ENCODE measurements at regions not wholly inside any gene's neighbourhood (a gene's known extent, or its start where the extent isn't known, plus 50 kb on each side); places are given as distances from the start of the nearest gene placed in this dataset.

DNA sequence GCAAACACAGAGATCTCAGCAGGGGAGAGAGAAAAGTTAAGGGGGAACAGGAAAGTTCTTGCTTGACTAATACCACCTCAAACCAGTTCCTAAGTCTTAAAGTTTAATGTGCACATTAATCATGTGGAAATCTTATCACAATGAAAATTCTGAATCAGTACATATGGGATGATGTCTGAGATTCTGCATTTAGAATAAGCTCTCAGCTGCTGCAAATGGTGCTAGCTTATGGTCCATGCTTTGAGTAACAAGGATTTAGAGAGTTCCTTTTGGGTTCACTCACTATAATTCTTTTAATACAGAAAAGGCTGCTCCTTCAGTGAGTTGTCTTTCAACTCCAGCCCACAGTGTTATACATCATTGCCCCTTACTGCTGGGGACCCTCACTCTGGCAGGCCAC lies 99.5 kb upstream of the THRB start:
- DNase-seq (ENCODE audit: low spot score in 2 of 2) (no peak), FAIRE-seq (no peak)

DNA sequence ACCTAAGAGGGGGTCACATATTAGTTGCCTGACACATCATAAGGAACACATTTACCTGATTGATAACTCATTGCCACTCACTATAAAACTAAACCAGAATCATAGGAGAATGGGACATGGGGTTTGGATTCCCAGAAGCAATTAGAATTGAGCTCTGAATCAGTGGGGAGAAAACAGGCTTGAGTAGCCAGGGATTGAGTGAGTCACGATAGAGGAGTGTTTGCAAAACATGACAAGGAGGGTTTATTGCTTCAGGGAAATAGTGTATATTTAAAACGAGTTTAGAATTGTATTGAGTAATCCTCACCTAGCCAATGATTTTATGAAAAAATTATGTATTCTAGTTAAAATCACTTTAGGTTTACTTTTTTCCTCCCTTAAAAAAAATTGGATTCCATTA lies 101.1 kb upstream of the THRB start:
- no peak for FAIRE-seq
- no peak for DNase-seq (ENCODE audit: low spot score in 2 of 2)

DNA sequence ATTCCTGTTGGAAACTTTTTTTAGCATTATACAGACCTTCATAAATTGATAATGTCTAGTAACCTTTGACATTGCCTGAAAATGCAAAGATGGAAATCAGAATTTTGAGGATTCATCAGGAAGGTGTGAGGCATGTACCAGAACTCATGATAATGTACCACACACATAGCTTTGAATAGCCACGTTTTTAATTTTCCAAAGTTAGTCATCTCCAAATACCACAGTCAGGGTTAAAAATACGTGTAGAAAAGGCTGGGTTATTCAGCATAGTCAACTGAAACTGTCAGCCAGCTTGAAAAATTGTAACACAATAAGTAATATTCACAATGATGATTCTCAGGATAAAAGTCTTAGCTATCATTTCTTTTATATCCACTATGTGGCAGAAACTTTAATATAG lies 102.0 kb upstream of the THRB start:
- DNase-seq (ENCODE audit: low spot score in 2 of 2) (no peak), FAIRE-seq (no peak)

- no peak for DNase-seq (ENCODE audit: low spot score in 2 of 2)
- FAIRE-seq = no peak
These were observed 104.2 kb upstream of the THRB start for GRCh38 chr3:24598695-24599470.

DNA sequence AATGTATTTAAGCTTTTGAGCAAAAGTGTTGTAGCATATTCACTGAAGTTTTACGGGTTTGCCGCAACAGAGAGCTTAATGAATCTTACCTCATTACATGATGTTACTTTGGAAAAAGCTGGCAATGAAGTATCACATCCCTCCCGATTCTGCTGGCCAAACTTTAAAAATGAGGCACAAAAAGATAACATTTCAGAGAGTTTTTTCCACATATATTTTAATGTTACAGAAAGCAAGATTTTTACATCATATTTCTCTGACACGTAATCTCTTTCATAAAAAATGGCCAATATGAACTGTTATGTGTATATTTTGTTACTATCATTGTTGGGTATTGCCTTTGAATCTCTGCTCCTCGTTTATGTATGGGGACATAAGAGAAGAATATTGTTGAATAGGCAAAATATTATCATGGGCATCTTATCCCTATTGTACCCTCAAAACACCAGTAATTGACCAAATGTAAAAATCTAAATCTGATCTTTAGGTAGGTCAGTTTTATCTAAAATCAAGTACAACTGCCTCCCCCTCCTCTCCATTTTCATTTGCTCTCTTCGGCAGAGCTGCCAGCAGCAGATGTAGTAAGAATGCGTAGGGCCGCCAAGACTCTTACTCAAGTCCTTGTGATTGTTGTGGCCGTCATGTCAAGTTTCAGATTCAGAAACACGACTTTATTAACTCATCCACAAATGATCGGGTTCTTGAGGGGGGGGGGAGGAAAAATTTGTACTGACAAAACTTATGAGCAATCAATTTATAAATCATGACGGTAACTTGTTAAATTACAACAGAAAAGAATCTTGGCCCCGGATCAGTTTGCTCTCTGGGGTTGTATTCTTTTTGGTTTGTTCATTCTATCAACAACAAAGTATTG lies 106.7 kb upstream of the THRB start:
- DNase-seq (ENCODE audit: low spot score in 2 of 2) (no peak), FAIRE-seq (no peak)

DNA sequence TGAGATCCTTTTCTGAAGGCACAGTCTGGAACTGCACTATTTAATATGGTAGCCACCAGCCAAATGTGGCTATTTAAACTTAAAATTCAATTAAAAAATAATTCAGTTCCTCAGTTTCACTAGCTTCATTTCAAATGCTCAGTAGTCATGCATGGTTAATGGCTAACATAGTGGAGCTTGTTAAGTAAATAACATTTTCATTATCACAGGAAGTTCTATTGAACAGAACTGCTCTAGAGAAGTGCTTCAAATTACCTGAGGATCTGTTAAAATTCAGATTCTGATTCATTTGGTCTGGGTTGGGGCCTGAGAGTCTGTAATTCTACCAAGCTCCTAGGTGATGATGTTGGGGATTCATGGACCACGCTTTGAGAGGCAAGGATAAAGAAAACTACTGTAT lies 109.6 kb upstream of the THRB start:
- DNase-seq (ENCODE audit: low spot score in 2 of 2) (no peak), FAIRE-seq (no peak)

DNA sequence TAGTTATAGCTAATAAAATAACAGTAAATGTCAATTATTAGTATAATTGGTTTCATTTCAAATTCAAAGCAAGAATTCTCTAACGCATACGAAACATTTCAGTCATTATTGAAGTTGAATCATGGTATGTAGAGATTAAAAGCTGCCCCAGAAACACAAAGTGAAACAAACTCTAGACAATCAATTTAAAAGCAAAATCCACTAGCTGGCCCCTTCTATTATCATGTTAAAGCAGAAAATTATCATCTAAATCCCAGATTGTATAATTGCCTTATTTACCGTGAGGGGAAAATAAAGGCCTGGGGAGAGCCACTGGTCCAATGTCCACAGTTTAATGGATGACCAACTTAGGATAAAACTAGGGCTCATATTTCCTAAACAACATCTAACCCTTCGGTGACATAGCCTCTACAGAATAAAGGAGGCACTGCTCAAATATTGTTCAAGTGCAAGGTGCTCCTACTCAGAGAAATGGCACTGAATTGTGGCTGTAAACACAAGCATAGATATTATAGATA lies 110.9 kb upstream of the THRB start:
- DNase-seq (ENCODE audit: low spot score in 2 of 2) = no peak
- no peak for FAIRE-seq

GRCh38 chr3:24607281-24607680 lies 112.6 kb upstream of the THRB start:
- FAIRE-seq (no peak), DNase-seq (ENCODE audit: low spot score in 2 of 2) (no peak)

DNA sequence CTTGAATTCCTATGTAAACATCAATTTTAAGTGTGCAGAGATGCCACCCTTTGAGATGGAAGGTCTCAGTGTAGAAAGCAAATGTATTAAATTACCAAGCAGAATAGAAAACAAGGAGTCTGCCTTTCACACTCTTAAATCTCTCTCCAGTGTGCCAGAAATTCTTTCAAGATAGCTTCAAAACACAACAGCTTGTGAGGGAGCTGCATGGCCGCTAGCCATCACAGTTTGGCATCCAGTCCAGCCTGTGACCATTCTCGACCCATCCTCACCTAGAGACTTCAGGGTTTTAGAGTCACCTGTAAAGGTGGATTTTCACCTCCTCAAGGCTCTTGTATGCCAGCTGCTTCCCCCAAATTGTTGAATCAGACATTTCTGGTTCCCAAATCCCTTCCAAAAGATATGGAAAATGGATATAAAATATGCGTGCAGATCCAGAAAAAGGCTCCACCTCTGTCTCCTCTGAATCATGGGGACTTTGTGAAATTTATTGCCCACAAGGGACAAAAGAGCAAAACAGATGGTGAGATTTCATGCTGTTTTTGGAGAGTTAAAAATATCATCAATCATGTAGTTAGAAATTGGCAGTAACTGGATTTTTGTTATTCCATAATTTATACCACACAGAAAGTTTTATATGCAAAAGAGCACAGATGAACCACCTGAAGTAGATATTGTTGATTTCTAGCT lies 114.2 kb upstream of the THRB start:
- FAIRE-seq = no peak

DNA sequence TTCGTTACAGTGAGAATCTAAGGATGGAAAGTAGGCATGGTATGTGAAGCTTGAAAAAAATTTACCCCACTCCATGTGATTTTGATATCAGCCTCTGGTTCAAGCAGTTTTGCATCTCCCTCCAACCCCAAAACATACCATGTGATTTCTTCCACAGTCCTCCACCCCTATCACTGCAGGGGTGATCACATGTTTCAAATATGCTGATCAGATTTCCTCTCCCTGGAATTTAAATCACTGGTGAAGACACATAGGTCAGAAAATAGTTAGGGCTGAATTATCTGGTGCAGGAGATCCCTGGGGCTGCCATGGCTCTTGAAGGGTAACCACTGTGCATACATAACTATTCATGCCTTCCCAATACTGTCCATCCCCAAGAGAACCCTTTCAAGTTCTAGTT lies 119.7 kb upstream of the THRB start:
- no peak for DNase-seq (ENCODE audit: low spot score in 2 of 2)
- no peak for FAIRE-seq

More for the DNA sequence above, 114.2 kb upstream of the THRB start:
- no peak for DNase-seq (ENCODE audit: low spot score in 2 of 2)

GRCh38 chr3:24615177-24615576 lies 120.5 kb upstream of the THRB start:
- DNase-seq (ENCODE audit: low spot score in 2 of 2) (no peak), FAIRE-seq (no peak)

DNA sequence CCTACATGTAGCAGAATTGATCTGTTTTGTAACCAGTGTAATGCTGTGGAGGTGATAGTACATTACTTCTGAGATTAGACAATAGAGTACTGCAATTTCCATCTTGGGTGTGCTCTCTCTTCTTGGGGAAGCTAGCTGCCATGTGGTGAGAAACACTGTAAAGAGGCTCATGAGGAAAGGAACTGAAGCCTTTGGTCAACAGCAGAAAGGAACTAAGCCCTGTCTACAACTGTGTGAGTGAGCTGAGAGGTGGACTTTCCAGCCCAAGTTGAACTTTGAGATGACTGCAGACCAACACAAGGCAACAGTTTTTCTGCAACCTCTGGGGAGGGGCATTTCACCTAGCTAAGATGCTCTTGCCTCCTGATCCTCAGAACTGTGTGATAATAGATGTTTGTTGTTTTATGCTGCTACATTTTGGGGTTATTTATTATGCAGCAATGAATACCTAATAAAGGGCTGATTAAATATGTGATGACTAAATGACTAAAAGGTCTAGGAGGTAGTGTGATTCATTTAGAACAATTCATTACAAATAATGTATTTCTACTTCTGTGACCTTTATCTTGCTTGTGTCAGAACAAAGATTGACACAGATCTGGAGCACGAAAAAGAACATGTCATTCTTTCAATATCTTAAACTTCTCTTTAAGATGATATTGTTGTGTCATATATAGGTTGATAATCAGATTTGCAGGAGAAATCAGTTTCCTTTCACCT lies 121.6 kb upstream of the THRB start:
- DNase-seq (ENCODE audit: low spot score in 2 of 2) (no peak), FAIRE-seq (no peak)

DNA sequence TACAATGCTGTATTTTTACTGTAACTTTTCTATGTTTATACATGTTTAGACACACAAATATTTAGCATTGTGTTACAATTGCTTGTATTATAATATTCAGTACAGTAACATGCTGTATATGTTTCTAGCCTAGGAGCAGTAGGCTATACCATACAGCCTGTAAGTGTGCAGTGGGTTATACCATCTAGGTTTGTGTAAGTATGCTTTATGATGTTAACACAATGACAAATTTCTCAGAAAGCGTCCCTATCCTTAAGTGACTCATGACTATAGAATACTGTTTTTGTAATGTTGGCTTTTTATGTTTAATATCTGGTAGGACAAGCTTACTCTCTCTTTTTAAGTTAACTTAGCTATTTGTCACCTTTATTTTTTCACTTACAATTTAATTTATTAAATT lies 127.5 kb upstream of the THRB start:
- FAIRE-seq (no peak), DNase-seq (ENCODE audit: low spot score in 2 of 2) (no peak)

DNA sequence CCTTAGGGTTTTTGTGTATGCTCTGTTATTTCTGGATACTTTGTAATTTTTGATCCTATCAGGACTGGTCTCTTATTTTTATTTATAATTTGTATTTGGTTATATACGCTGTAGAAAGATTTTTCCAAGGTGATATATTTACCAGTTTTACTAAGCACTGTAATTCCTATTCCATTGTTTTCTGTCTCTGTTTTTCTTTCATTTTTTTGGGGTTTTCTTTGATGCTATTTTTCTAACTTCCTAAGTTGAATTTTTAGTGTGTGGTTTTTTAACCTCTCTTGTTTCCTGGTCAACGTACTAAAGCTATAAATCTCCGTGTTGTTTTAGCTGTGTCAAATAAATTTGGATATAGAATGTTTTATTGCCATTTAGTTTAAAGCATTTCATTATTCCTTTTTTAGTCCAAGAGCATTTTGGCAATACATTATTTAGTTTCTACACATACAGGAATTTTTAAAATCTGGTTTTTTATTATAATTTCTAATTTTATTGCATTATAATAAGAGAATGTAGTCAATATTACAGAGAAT lies 128.1 kb upstream of the THRB start:
- DNase-seq (ENCODE audit: low spot score in 2 of 2) (no peak), FAIRE-seq (no peak)

GRCh38 chr3:24623657-24624056 lies 129.0 kb upstream of the THRB start:
- no peak for FAIRE-seq
- DNase-seq (ENCODE audit: low spot score in 2 of 2) = no peak

- no peak for FAIRE-seq
- no peak for DNase-seq (ENCODE audit: low spot score in 2 of 2)
These were observed 130.5 kb upstream of the THRB start for GRCh38 chr3:24624938-24625681.

- FAIRE-seq (no peak), DNase-seq (ENCODE audit: low spot score in 2 of 2) (no peak)
These were observed 134.0 kb upstream of the THRB start for GRCh38 chr3:24628523-24629258.

DNA sequence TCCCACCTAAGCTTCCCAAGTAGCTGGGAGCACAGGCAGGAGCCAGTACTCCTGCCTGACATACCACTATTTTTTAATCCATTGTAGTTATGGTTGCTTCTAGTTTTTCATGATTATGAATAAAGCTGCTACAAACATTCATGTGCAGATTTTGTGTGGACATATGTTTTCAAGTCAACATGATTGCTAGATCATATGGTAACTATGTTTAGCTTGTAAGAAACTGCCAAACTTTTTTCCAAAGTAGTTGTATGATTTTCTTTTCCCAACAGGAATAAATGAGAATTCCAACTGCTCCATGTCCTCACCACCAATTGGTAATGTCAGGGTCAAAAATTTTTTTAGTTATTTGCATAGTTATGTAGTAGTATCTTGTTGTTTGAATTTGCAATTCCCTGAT lies 136.8 kb upstream of the THRB start:
- no peak for FAIRE-seq
- no peak for DNase-seq (ENCODE audit: low spot score in 2 of 2)

DNA sequence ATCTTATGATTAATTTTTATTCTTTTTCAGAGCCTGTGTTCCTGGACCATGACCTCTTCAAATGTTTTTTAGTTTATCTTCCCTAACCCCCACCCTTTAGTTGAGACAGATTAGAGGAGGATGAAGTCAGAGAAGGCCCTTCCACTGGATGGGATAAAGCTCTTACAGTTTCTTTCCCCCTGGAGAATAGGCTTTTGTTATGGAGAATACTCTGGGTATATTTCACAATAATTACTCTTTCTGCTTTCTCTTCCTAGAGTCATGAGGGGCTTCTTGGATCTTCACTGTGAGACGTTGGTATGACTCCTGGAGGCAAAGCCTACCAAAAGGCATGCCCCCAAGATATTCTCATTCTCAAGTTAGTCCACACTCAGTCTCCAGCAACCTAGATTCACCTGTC lies 144.4 kb upstream of the THRB start:
- no peak for FAIRE-seq
- DNase-seq (ENCODE audit: low spot score in 2 of 2) = no peak

Data from frontal cortex (tissue), 3 donors.